A673 (cell line): ENCODE measurements at regions not wholly inside any gene's neighbourhood (a gene's known extent, or its start where the extent isn't known, plus 50 kb on each side); places are given as distances from the start of the nearest gene placed in this dataset.

ENCODE experiments used
- BruUV-seq: library from RNA; stranded (reverse); fragments of 400-500 nt; replicated peaks from 2 replicates; lab custom pipeline; 2021; lab: Mats Ljungman, UMichigan
- CTCF ChIA-PET: fragments of 300-600 bp; sonication (Branson Sonifier 250); formaldehyde crosslinking; loops from one replicate; lab custom pipeline; 2022; ENCODE audit warnings: antibody characterized with exemption; lab: Charles Lee
- POLR2A ChIA-PET: fragments of 300-600 bp; sonication (Branson Sonifier 250); formaldehyde crosslinking; loops from one replicate; lab custom pipeline; 2022; ENCODE audit warnings: antibody characterized with exemption; ENCODE audit not compliant: low non-redundant PET; lab: Charles Lee
- DNase-seq: peaks from one replicate; pipeline ENCODE4 v3.0.0-alpha.2; 2015; ENCODE audit warnings: low spot score
- H3K27ac ChIP-seq: fragments of 200-600 bp; sonication (generic); 2 replicates; pipeline ENCODE4 v1.5.1; 2016; ENCODE audit warnings: mixed run types, low read depth, mild to moderate bottlenecking, mixed read lengths, antibody characterized with exemption, low read length; ENCODE audit not compliant: poor library complexity, severe bottlenecking
- H3K27me3 ChIP-seq: fragments of 200-600 bp; sonication (generic); replicated peaks from 2 replicates; pipeline ENCODE4 v1.6.1; 2017; ENCODE audit warnings: mixed run types, low read depth, mild to moderate bottlenecking, mixed read lengths, antibody characterized with exemption, low read length; ENCODE audit not compliant: insufficient read depth, poor library complexity
- H3K36me3 ChIP-seq: fragments of 200-600 bp; sonication (generic); 2 replicates; pipeline ENCODE4 v1.6.1; 2016; ENCODE audit warnings: mixed run types, mild to moderate bottlenecking, mixed read lengths, antibody characterized with exemption, low read length; ENCODE audit not compliant: insufficient read depth, poor library complexity, severe bottlenecking
- H3K4me1 ChIP-seq: fragments of 200-600 bp; sonication (generic); 2 replicates; pipeline ENCODE4 v1.6.1; 2017; ENCODE audit warnings: mixed run types, mild to moderate bottlenecking, mixed read lengths, antibody characterized with exemption, low read length; ENCODE audit not compliant: insufficient read depth, poor library complexity, severe bottlenecking
- H3K4me3 ChIP-seq: fragments of 200-600 bp; sonication (generic); 2 replicates; pipeline ENCODE4 v1.5.1; 2016; ENCODE audit warnings: low read depth, mixed run types, mild to moderate bottlenecking, mixed read lengths, low read length; ENCODE audit not compliant: poor library complexity, severe bottlenecking
- H3K9me3 ChIP-seq: fragments of 200-600 bp; sonication (generic); 2 replicates; pipeline ENCODE4 v1.6.1; 2016; ENCODE audit warnings: mixed run types, low read depth, mild to moderate bottlenecking, mixed read lengths, antibody characterized with exemption, low read length; ENCODE audit not compliant: poor library complexity, severe bottlenecking
- EZH2 ChIP-seq: fragments of 200-600 bp; sonication (generic); IDR thresholded peaks from 2 replicates; pipeline ENCODE4 v1.6.1; 2017; ENCODE audit warnings: borderline replicate concordance, low read depth, mild to moderate bottlenecking, mixed read lengths, antibody characterized with exemption, low read length; ENCODE audit not compliant: poor library complexity, severe bottlenecking
- intact Hi-C: fragments of 100-400 bp; cut with micrococcal nuclease; formaldehyde crosslinking; loops from one replicate; pipeline ENCODE4 v1.10.0; 2022; ENCODE audit not compliant: unreplicated experiment
- TF ChIP-seq, protein P1 (sequence below): fragments of 300-800, 200-600 bp; sonication (generic); conservative IDR thresholded peaks from 2 replicates; pipeline ENCODE4 v1.5.1; 2017; ENCODE audit warnings: low read depth, mild to moderate bottlenecking, antibody characterized with exemption, low read length, moderate library complexity, mixed read lengths

DNA sequence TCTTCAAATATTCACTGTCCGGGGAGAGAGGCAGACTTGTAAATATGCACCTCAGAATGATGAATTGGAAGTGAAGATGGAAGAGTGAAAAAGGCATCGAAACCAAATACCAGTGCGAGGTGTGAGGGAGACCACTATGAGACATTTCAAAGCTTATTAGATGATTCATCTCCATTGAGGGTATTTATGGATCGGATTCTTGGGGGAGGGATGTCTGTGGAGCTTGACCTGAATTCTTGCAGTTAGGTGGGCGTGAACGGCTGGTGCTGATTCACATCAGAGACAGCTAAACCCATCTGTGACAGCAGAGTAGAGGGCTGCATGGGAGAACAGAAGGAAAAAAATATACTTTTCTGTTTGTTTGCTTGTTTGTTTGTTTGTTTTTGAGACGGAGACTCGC, 677.2 kb downstream of the AACS start:
- no peak overlapping the region for H3K4me3 ChIP-seq
- no TSS peak for BruUV-seq
- no peak for DNase-seq
- ChIA-PET CTCF (no interaction called here), POLR2A (interaction anchor here (0.6 kb wide), 1 partner anchor 235 kb away, joined by 3 read pairs; no protein-coding TSS in a partner anchor)
- H3K4me1 ChIP-seq: no peaks in the 10 kb centered on the region
- no peaks in the 10 kb centered on the region for H3K27me3 ChIP-seq
- H3K9me3 ChIP-seq: peaks cover 6% of the 10 kb centered on the region
- intact Hi-C loops: no loop called here
- TF ChIP-seq, protein P1, sequence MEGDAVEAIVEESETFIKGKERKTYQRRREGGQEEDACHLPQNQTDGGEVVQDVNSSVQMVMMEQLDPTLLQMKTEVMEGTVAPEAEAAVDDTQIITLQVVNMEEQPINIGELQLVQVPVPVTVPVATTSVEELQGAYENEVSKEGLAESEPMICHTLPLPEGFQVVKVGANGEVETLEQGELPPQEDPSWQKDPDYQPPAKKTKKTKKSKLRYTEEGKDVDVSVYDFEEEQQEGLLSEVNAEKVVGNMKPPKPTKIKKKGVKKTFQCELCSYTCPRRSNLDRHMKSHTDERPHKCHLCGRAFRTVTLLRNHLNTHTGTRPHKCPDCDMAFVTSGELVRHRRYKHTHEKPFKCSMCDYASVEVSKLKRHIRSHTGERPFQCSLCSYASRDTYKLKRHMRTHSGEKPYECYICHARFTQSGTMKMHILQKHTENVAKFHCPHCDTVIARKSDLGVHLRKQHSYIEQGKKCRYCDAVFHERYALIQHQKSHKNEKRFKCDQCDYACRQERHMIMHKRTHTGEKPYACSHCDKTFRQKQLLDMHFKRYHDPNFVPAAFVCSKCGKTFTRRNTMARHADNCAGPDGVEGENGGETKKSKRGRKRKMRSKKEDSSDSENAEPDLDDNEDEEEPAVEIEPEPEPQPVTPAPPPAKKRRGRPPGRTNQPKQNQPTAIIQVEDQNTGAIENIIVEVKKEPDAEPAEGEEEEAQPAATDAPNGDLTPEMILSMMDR: no peak
- no peak for TF ChIP-seq EZH2
- no peak overlapping the region for H3K27ac ChIP-seq
- no peaks in the 10 kb centered on the region for H3K36me3 ChIP-seq

DNA sequence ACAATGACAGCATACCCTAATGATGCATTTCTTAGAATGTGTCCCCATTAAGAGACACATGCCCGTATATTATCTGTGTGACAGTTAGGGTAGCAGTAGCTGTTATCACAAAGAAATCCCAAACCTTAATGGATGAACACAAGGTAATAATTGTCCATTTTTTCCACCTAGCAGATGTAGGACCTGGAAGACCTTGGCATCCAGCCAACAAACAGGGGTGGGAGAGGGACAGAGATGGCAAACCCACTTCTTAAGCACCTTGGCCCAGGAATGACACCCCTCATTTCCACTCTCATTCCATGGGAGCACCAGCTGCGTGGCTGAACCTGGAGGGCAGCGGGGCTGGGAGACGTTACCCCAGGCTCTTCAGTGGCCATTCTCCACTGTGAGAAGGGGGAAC, 679.0 kb downstream of the AACS start:
- no peak overlapping the region for H3K4me3 ChIP-seq
- H3K27ac ChIP-seq: no peak overlapping the region
- no peaks in the 10 kb centered on the region for H3K27me3 ChIP-seq
- TF ChIP-seq, protein P1: no peak
- TF ChIP-seq EZH2: no peak
- POLR2A ChIA-PET: no interaction called here
- H3K9me3 ChIP-seq: peaks cover 5% of the 10 kb centered on the region
- H3K36me3 ChIP-seq: no peaks in the 10 kb centered on the region
- DNase-seq: no peak
- intact Hi-C loops: no loop called here
- CTCF ChIA-PET: no interaction called here
- no TSS peak for BruUV-seq
- H3K4me1 ChIP-seq: no peaks in the 10 kb centered on the region

DNA sequence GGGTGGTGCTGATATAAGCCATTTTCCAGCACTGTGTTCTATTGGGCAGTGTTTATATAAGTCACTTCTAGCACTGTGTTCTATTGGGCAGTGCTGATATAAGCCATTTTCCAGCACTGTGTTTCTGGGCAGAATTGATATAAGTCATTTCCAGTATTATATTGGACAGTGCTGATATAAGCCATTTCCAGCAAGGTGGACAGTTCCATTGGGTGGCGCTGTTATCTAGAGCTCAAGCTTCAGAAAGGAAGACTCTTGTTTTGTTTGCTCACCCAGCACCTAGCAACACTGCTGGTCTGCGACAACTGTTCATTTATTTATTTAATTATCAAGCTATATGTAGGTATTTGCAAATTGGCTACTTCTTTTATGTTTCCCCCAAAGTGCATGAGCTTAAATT, 690.3 kb downstream of the AACS start:
- Histone ChIP-seq H3K4me1 (no peaks in the 10 kb centered on the region), H3K27ac (no peak overlapping the region), H3K36me3 (no peaks in the 10 kb centered on the region), H3K4me3 (no peak overlapping the region), H3K9me3 (no peaks in the 10 kb centered on the region), H3K27me3 (no peaks in the 10 kb centered on the region)
- DNase-seq: no peak
- CTCF ChIA-PET: no interaction called here
- intact Hi-C loops: no loop called here
- no peak for TF ChIP-seq EZH2
- TF ChIP-seq, protein P1: no peak
- BruUV-seq: no TSS peak
- POLR2A ChIA-PET: no interaction called here
